ENCODE measurements at regions not wholly inside any gene's neighbourhood (a gene's known extent, or its start where the extent isn't known, plus 50 kb on each side); places are given as distances from the start of the nearest gene placed in this dataset.
"Not testable (repeated sequence)": the region's sequence is repeated elsewhere in the genome, so short reads cannot be mapped to it uniquely, and the experiment has no call there.

DNA sequence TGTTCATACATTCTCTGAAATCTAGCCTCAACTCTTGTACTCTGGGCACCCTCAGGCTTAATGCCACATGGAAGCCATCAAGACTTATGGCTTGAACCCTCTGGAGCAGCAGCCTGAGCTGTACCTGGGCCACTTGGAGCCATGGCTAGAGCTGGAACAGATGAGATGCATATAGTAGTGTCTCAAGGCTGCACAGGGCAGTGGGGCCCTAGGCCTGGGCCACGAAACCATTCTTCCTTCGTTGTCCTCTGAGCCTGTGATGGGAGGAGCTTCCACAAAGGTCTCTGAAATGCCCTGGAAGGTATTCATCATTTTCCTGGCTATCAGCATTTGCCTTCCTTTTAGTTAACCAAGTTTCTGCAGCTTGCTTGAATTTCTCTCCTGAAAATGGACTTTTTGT lies 1427.2 kb upstream of the PCDH10 start:
- Histone ChIP-seq H3K9ac (ENCODE audit: low read depth, low read length) (no peak overlapping the region), H3K4me3 (ENCODE audit: low read depth, low read length) (no peak overlapping the region), H3K36me3 (ENCODE audit: control insufficient read depth, insufficient read depth, low read length) (no peaks in the 10 kb centered on the region), H3K9me3 (ENCODE audit: control insufficient read depth, insufficient read depth, low read length) (no peaks in the 10 kb centered on the region), H3K4me1 (ENCODE audit: control insufficient read depth, insufficient read depth, low read length) (no peaks in the 10 kb centered on the region), H3K27me3 (ENCODE audit: control insufficient read depth, insufficient read depth, low read length) (no peaks in the 10 kb centered on the region)

DNA sequence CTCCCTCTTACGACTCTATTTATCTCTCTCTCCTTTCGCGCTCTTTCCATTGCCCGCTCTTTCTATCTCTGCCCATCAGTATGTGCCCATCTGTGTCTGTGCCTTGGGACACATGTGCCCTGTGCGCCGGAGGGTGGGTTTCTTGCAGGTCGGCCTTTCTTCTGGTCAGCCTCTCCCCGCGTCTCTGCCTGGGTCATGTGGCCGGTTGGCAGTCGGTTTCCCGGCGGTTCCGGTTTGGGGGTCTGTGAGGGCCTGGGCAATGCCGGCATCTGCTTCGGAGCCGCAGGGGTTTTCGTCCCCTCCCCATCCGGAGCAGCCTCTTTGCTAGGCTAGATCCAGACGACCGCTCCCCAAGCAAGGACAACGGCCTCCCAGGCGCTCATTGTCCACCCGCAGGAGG lies 1426.0 kb upstream of the PCDH10 start:
- H3K4me3 ChIP-seq (ENCODE audit: low read depth, low read length); H3K9ac ChIP-seq (ENCODE audit: low read depth, low read length); H3K4me1 ChIP-seq (ENCODE audit: control insufficient read depth, insufficient read depth, low read length); H3K36me3 ChIP-seq (ENCODE audit: control insufficient read depth, insufficient read depth, low read length); H3K9me3 ChIP-seq (ENCODE audit: control insufficient read depth, insufficient read depth, low read length); H3K27me3 ChIP-seq (ENCODE audit: control insufficient read depth, insufficient read depth, low read length): not testable (repeated sequence)

DNA sequence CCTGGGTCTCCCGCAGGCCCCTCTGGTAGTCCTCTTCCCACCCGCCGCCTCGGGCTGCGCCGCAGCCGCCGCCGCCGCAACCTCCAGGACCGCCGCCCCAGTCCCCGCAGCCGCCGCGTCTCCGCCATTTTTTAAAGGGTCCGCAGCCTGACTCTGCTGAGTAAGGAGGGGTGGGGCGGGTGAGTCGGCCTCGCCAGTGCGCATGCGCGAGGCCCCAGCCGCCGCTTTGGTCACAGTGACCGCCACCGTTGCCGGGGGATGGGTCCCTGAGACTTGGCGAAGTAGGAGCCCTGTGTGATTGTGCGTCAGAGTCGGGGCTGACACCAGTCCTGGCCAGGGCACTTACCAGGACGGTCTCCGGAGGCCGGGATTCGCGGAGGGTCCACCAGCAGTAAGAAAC lies 1424.2 kb upstream of the PCDH10 start:
- not testable (repeated sequence) for H3K27me3 ChIP-seq (ENCODE audit: control insufficient read depth, insufficient read depth, low read length); H3K9me3 ChIP-seq (ENCODE audit: control insufficient read depth, insufficient read depth, low read length); H3K36me3 ChIP-seq (ENCODE audit: control insufficient read depth, insufficient read depth, low read length); H3K9ac ChIP-seq (ENCODE audit: low read depth, low read length); H3K4me3 ChIP-seq (ENCODE audit: low read depth, low read length); H3K4me1 ChIP-seq (ENCODE audit: control insufficient read depth, insufficient read depth, low read length)

DNA sequence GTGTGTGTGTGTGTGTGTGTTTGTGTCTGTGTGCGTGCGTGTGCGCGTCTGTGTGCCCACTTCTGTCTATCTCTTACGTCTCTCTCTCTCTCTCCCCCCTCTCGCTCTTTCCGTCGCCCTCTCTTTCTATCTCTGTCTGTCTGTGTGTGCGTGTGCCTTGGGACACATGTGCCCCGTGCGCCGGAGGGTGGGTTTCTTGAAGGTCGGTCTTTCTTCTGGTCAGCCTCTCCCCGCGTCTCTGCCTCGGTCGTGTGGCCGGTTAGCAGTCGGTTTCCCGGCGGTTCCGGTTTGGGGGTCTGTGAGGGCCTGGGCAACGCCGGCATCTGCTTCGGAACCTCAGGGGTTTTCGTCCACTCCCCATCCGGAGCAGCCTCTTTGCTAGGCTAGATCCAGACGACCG lies 1423.6 kb upstream of the PCDH10 start:
- H3K4me1 ChIP-seq (ENCODE audit: control insufficient read depth, insufficient read depth, low read length); H3K36me3 ChIP-seq (ENCODE audit: control insufficient read depth, insufficient read depth, low read length); H3K27me3 ChIP-seq (ENCODE audit: control insufficient read depth, insufficient read depth, low read length); H3K9ac ChIP-seq (ENCODE audit: low read depth, low read length); H3K9me3 ChIP-seq (ENCODE audit: control insufficient read depth, insufficient read depth, low read length); H3K4me3 ChIP-seq (ENCODE audit: low read depth, low read length): not testable (repeated sequence)

DNA sequence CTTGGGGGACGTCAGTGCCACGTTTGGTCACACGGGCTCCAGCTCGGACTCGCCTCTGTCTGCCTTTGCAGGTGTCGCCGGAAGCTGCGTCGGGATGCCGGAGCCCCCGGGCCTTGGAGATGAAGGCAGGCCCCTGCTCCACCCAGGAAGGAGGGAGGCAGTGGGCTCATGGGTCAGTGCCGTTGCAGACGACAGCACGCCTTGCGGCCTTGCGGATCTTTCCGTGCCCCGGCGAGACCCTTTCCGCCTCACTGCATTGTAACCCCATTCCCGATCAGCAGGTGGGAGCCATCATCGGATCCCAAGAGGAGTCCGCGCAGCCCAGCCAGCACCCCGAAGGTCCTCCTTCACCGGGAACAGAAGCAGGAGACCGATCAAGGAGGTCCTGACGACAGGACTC lies 1422.2 kb upstream of the PCDH10 start:
- not testable (repeated sequence) for H3K4me3 ChIP-seq (ENCODE audit: low read depth, low read length); H3K36me3 ChIP-seq (ENCODE audit: control insufficient read depth, insufficient read depth, low read length); H3K9ac ChIP-seq (ENCODE audit: low read depth, low read length); H3K9me3 ChIP-seq (ENCODE audit: control insufficient read depth, insufficient read depth, low read length); H3K27me3 ChIP-seq (ENCODE audit: control insufficient read depth, insufficient read depth, low read length); H3K4me1 ChIP-seq (ENCODE audit: control insufficient read depth, insufficient read depth, low read length)

DNA sequence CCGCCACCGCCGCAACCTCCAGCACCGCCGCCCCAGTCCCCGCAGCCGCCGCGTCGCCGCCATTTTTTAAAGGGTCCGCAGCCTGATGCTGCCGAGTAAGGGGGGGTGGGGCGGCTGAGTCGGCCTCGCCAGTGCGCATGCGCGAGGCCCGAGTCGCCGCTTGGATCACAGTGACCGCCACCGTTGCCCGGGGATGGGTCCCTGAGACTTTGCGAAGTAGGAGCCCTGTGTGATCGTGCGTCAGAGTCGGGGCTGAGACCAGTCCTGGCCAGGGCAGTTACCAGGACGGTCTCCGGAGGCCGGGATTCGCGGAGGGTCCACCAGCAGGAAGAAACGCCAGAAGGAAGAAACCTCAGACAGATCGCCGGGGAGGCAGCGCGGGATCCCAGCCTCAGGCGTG lies 1421.7 kb upstream of the PCDH10 start:
- not testable (repeated sequence) for H3K9ac ChIP-seq (ENCODE audit: low read depth, low read length); H3K4me1 ChIP-seq (ENCODE audit: control insufficient read depth, insufficient read depth, low read length); H3K36me3 ChIP-seq (ENCODE audit: control insufficient read depth, insufficient read depth, low read length); H3K9me3 ChIP-seq (ENCODE audit: control insufficient read depth, insufficient read depth, low read length); H3K27me3 ChIP-seq (ENCODE audit: control insufficient read depth, insufficient read depth, low read length); H3K4me3 ChIP-seq (ENCODE audit: low read depth, low read length)

DNA sequence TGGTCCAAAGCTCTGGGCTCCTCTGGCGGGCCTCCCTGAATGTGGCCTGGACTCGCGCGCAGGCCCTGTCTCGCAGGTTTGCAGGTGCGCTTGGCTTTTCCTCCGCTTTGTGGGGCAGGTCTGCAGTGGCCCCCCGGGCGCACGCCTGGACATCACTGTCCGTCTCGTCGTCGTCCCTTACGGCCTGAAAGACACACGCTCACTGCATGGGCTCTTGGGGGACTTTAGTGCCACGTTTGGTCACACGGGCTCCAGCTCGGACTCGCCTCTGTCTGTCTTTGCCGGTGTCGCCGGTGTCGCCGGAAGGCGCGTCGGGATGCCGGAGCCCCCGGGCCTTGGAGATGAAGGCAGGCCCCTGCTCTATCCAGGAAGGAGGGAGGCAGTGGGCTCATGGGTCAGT lies 1419.9 kb upstream of the PCDH10 start:
- H3K36me3 ChIP-seq (ENCODE audit: control insufficient read depth, insufficient read depth, low read length); H3K27me3 ChIP-seq (ENCODE audit: control insufficient read depth, insufficient read depth, low read length); H3K4me1 ChIP-seq (ENCODE audit: control insufficient read depth, insufficient read depth, low read length); H3K9me3 ChIP-seq (ENCODE audit: control insufficient read depth, insufficient read depth, low read length); H3K4me3 ChIP-seq (ENCODE audit: low read depth, low read length); H3K9ac ChIP-seq (ENCODE audit: low read depth, low read length): not testable (repeated sequence)

DNA sequence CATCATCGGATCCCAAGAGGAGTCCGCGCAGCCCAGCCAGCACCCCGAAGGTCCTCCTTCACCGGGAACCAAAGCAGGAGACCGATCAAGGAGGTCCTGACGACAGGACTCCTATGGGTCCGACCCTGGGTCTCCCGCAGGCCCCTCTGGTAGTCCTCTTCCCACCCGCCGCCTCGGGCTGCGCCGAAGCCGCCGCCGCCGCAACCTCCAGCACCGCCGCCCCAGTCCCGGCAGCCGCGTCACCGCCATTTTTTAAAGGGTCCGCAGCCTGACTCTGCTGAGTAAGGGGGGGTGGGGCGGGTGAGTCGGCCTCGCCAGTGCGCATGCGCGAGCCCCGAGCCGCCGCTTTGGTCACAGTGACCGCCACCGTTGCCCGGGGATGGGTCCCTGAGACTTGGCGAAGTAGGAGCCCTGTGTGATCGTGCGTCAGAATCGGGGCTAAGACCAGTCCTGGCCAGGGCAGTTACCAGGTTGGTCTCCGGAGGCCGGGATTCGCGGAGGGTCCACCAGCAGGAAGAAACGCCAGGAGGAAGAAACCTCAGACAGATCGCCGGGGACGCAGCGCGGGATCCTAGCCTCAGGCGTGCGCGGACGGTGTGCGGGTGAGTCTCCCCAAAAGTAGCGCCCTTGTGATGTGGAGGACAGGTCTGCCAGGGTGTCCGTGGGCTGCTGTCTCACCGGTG lies 1419.2 kb upstream of the PCDH10 start:
- H3K36me3 ChIP-seq (ENCODE audit: control insufficient read depth, insufficient read depth, low read length); H3K27me3 ChIP-seq (ENCODE audit: control insufficient read depth, insufficient read depth, low read length); H3K9me3 ChIP-seq (ENCODE audit: control insufficient read depth, insufficient read depth, low read length); H3K4me3 ChIP-seq (ENCODE audit: low read depth, low read length); H3K4me1 ChIP-seq (ENCODE audit: control insufficient read depth, insufficient read depth, low read length); H3K9ac ChIP-seq (ENCODE audit: low read depth, low read length): not testable (repeated sequence)

DNA sequence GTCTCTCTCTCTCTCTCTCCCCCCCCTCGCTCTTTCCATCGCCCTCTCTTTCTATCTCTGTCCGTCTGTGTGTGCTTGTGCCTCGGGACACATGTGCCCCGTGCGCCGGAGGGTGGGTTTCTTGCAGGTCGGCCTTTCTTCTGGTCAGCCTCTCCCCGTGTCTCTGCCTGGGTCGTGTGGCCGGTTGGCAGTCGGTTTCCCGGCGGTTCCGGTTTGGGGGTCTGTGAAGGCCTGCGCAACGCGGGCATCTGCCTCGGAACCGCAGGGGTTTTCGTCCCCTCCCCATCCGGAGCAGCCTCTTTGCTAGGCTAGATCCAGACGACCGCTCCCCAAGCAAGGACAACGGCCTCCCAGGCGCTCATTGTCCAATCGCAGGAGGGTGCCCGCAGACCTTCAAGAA lies 1418.5 kb upstream of the PCDH10 start:
- H3K36me3 ChIP-seq (ENCODE audit: control insufficient read depth, insufficient read depth, low read length); H3K4me1 ChIP-seq (ENCODE audit: control insufficient read depth, insufficient read depth, low read length); H3K4me3 ChIP-seq (ENCODE audit: low read depth, low read length); H3K27me3 ChIP-seq (ENCODE audit: control insufficient read depth, insufficient read depth, low read length); H3K9me3 ChIP-seq (ENCODE audit: control insufficient read depth, insufficient read depth, low read length); H3K9ac ChIP-seq (ENCODE audit: low read depth, low read length): not testable (repeated sequence)

DNA sequence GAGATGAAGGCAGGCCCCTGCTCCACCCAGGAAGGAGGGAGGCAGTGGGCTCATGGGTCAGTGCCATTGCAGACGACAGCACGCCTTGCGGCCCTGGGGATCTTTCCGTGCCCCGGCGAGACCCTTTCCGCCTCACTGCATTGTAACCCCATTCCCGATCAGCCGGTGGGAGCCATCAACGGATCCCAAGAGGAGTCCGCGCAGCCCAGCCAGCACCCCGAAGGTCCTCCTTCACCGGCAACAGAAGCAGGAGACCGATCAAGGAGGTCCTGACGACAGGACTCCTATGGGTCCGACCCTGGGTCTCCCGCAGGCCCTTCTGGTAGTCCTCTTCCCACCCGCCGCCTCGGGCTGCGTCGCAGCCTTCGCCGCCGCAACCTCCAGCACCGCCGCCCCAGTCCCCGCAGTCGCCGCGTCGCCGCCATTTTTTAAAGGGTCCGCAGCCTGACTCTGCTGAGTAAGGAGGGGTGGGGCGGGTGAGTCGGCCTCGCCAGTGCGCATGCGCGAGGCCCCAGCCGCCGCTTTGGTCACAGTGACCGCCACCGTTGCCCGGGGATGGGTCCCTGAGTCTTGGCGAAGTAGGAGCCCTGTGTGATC lies 1417.0 kb upstream of the PCDH10 start:
- H3K4me3 ChIP-seq (ENCODE audit: low read depth, low read length); H3K4me1 ChIP-seq (ENCODE audit: control insufficient read depth, insufficient read depth, low read length); H3K9ac ChIP-seq (ENCODE audit: low read depth, low read length); H3K27me3 ChIP-seq (ENCODE audit: control insufficient read depth, insufficient read depth, low read length); H3K36me3 ChIP-seq (ENCODE audit: control insufficient read depth, insufficient read depth, low read length); H3K9me3 ChIP-seq (ENCODE audit: control insufficient read depth, insufficient read depth, low read length): not testable (repeated sequence)

DNA sequence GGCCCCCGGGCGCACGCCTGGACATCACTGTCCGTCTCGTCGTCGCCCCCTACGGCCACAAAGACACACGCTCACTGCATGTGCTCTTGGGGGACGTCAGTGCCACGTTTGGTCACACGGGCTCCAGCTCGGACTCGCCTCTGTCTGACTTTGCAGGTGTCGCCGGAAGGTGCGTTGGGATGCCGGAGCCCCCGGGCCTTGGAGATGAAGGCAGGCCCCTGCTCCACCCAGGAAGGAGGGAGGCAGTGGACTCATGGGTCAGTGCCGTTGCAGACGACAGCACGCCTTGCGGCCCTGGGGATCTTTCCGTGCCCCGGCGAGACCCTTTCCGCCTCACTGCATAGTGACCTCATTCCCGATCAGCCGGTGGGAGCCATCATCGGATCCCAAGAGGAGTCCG lies 1414.8 kb upstream of the PCDH10 start:
- not testable (repeated sequence) for H3K4me1 ChIP-seq (ENCODE audit: control insufficient read depth, insufficient read depth, low read length); H3K27me3 ChIP-seq (ENCODE audit: control insufficient read depth, insufficient read depth, low read length); H3K36me3 ChIP-seq (ENCODE audit: control insufficient read depth, insufficient read depth, low read length); H3K9ac ChIP-seq (ENCODE audit: low read depth, low read length); H3K4me3 ChIP-seq (ENCODE audit: low read depth, low read length); H3K9me3 ChIP-seq (ENCODE audit: control insufficient read depth, insufficient read depth, low read length)

DNA sequence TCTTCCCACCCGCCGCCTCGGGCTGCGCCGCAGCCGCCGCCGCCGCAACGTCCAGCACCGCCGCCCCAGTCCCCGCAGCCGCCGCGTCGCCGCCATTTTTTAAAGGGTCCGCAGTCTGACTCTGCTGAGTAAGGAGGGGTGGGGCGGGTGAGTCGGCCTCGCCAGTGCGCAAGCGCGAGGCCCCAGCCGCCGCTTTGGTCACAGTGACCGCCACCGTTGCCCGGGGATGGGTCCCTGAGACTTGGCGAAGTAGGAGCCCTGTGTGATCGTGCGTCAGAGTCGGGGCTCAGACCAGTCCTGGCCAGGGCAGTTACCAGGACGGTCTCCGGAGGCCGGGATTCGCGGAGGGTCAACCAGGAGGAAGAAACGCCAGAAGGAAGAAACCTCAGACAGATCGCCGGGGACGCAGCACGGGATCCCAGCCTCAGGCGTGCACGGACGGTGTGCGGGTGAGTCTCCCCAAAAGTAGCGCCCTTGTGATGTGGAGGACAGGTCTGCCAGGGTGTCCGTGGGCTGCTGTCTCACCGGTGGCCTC lies 1414.2 kb upstream of the PCDH10 start:
- not testable (repeated sequence) for H3K36me3 ChIP-seq (ENCODE audit: control insufficient read depth, insufficient read depth, low read length); H3K9me3 ChIP-seq (ENCODE audit: control insufficient read depth, insufficient read depth, low read length); H3K4me1 ChIP-seq (ENCODE audit: control insufficient read depth, insufficient read depth, low read length); H3K4me3 ChIP-seq (ENCODE audit: low read depth, low read length); H3K27me3 ChIP-seq (ENCODE audit: control insufficient read depth, insufficient read depth, low read length); H3K9ac ChIP-seq (ENCODE audit: low read depth, low read length)

Measured in iPS-15b (cell line).